Right ventricle myocardium superior (tissue), 1 donor: ENCODE measurements at regions not wholly inside any gene's neighbourhood (a gene's known extent, or its start where the extent isn't known, plus 50 kb on each side); places are given as distances from the start of the nearest gene placed in this dataset.
A peak's percentile ranks its signal among the peaks of the same experiment; 100 is the strongest.

Experiments used
- ATAC-seq: fragments of 200-7000 bp; cut with Tn5 transposase; one replicate; pipeline ENCODE4 v1.9.1; 2020; ENCODE audit warnings: mild to moderate bottlenecking; ENCODE audit not compliant: poor library complexity
- DNase-seq: peaks from one replicate; pipeline ENCODE4 v3.0.0-alpha.2; 2020
- intact Hi-C: fragments of 100-400 bp; cut with DNase I; formaldehyde crosslinking; loops from one replicate; pipeline ENCODE4 v1.11.2; 2022
- donor health status: DM: no; HTN: yes; CAD: no; lungs with severe emphysema.

GRCh38 chr10:36109399-36110023 lies 467.4 kb upstream of the FZD8 start:
- DNase-seq (no peak), ATAC-seq (no peak)
- intact Hi-C loops: no loop called here

GRCh38 chr10:36097696-36098095 lies 455.6 kb upstream of the FZD8 start:
- ATAC-seq: no peak
- intact Hi-C loops: no loop called here
- no peak for DNase-seq

GRCh38 chr10:36096576-36096975 lies 454.5 kb upstream of the FZD8 start:
- intact Hi-C loops: no loop called here
- ATAC-seq: no peak
- no peak for DNase-seq

- intact Hi-C loops: no loop called here
- ATAC-seq: no peak
- DNase-seq: no peak
These were observed 452.0 kb upstream of the FZD8 start for GRCh38 chr10:36094096-36094495.

- DNase-seq (no peak), ATAC-seq (no peak)
- intact Hi-C loops: no loop called here
These were observed 450.0 kb upstream of the FZD8 start for GRCh38 chr10:36092116-36092515.

GRCh38 chr10:36091007-36091406 lies 448.9 kb upstream of the FZD8 start:
- no peak for DNase-seq
- ATAC-seq: no peak
- intact Hi-C loops: no loop called here

- intact Hi-C loops: no loop called here
- ATAC-seq: peak; percentile 87
- no peak for DNase-seq
These were observed 447.8 kb upstream of the FZD8 start for GRCh38 chr10:36089790-36090440.

- intact Hi-C loops: no loop called here
- no peak for ATAC-seq
- DNase-seq: no peak
These were observed 445.2 kb upstream of the FZD8 start for GRCh38 chr10:36087006-36088005.

GRCh38 chr10:36075196-36075595 lies 433.1 kb upstream of the FZD8 start:
- intact Hi-C loops: no loop called here
- ATAC-seq: no peak
- DNase-seq: no peak

GRCh38 chr10:36073796-36074345 lies 431.8 kb upstream of the FZD8 start:
- ATAC-seq: no peak
- DNase-seq: no peak
- intact Hi-C loops: no loop called here

- ATAC-seq (no peak), DNase-seq (no peak)
- intact Hi-C loops: no loop called here
These were observed 426.4 kb upstream of the FZD8 start for GRCh38 chr10:36068542-36068941.

GRCh38 chr10:36067748-36068147 lies 425.7 kb upstream of the FZD8 start:
- DNase-seq (no peak), ATAC-seq (no peak)
- intact Hi-C loops: no loop called here

- ATAC-seq (no peak), DNase-seq (no peak)
- intact Hi-C loops: no loop called here
These were observed 424.8 kb upstream of the FZD8 start for GRCh38 chr10:36066850-36067249.

GRCh38 chr10:36066102-36066501 lies 424.0 kb upstream of the FZD8 start:
- ATAC-seq (no peak), DNase-seq (no peak)
- intact Hi-C loops: no loop called here

GRCh38 chr10:36063396-36063795 lies 421.3 kb upstream of the FZD8 start:
- no peak for DNase-seq
- intact Hi-C loops: no loop called here
- no peak for ATAC-seq

GRCh38 chr10:36057731-36058130 lies 415.6 kb upstream of the FZD8 start:
- ATAC-seq (no peak), DNase-seq (no peak)

GRCh38 chr10:36057180-36057579 lies 415.1 kb upstream of the FZD8 start:
- no peak for DNase-seq
- intact Hi-C loops: no loop called here
- no peak for ATAC-seq

More at GRCh38 chr10:36057731-36058130, 415.6 kb upstream of the FZD8 start:
- intact Hi-C loops: no loop called here

GRCh38 chr10:36053775-36054174 lies 411.7 kb upstream of the FZD8 start:
- ATAC-seq (no peak), DNase-seq (no peak)
- intact Hi-C loops: no loop called here

- intact Hi-C loops: no loop called here
- no peak for DNase-seq
- ATAC-seq: no peak
These were observed 411.2 kb upstream of the FZD8 start for GRCh38 chr10:36053271-36053670.
